ENCODE measurements at regions not wholly inside any gene's neighbourhood (a gene's known extent, or its start where the extent isn't known, plus 50 kb on each side); places are given as distances from the start of the nearest gene placed in this dataset.

DNA sequence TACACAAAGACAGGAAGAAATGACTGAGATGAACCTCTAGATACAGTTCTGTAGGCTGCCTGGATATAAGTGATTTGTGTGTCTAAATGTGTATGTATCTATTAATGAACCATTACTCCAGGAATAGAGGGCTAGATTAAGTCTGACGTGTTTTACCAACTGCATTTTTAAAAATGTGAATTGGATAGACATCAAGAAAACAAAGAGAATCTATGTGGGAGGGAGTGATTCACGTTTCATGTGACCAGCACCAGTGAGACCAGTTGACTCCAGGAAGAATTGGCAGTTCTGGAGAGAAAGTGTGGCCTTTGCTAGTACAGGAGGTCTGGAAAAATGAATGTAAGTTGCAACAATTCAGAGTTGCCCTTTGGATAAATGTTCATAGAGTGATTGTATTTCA is 53.4 kb upstream of the RGS21 start:
- H3K36me3 Mint-ChIP-seq, result no peaks in the 10 kb centered on the region
- CTCF ChIA-PET, result no interaction called here
- H3K27me3 Mint-ChIP-seq, result no peaks in the 10 kb centered on the region
- ATAC-seq (replicated peaks in 1 of 4) (no peak), DNase-seq (no peak)
- no peak overlapping the region for H3K4me3 Mint-ChIP-seq
- Histone ChIP-seq H3K4me1 (ENCODE audit: control insufficient read depth in 1 of 2, extremely low read depth in 1 of 2, insufficient read depth in 2 of 2, low read length in 2 of 2) (no peaks in the 10 kb centered on the region), H3K4me3 (ENCODE audit: control insufficient read depth in 1 of 2, extremely low read depth in 1 of 2, low read length in 1 of 2) (no peak overlapping the region), H3K9me3 (no peaks in the 10 kb centered on the region), H3K27me3 (replicated peaks in 1 of 2; ENCODE audit: control insufficient read depth in 2 of 2, extremely low read depth in 1 of 2, insufficient read depth in 2 of 2, low read length in 1 of 2) (no peaks in the 10 kb centered on the region), H3K36me3 (ENCODE audit: control insufficient read depth in 2 of 2, extremely low read depth in 1 of 2, insufficient read depth in 1 of 2, low read length in 1 of 2) (no peaks in the 10 kb centered on the region), H3K27ac (ENCODE audit: low read length) (no peak overlapping the region)
- H3K9me3 Mint-ChIP-seq, result no peaks in the 10 kb centered on the region
- no peak overlapping the region for H3K27ac Mint-ChIP-seq
- POLR2A ChIA-PET, result no interaction called here
- H3K4me1 Mint-ChIP-seq, result no peaks in the 10 kb centered on the region
- 17% methylated on average over 1 of the region's 2 CpGs for WGBS (ENCODE audit: insufficient coverage)

DNA sequence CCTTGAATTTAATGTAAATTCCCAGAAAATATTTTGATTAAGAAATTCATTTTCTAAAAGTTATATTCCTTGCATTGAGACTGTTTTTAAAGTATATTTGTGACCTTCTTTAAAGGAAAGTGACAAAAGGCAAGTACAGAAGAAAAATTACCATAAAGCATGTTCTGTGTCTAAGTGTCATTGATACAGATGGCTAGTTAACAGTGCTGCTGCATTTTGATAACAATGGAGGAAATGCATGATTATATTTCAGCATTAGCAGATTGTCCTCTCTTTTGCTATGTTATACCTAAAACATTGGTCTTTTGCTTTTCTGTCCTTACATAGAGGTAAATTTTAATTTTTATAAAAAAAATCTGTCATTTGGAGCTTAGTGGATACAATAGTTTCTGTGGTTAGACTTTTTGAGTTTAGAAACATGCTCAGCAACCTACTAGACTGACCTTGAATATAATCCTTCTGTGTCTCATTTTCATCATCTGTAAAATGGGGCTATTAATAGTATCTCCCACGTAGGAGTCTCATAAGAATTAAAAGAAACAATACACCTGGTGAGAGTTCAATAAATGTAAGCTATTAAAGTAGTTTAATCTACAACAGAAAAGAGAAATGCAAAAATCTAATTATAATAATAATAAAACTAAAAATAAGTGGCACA is 51.1 kb upstream of the RGS21 start:
- ATAC-seq (replicated peaks in 1 of 4), result no peak
- H3K27ac Mint-ChIP-seq, result no peak overlapping the region
- ChIA-PET CTCF (no interaction called here), POLR2A (no interaction called here)
- no peaks in the 10 kb centered on the region for H3K27me3 ChIP-seq (replicated peaks in 1 of 2; ENCODE audit: control insufficient read depth in 2 of 2, extremely low read depth in 1 of 2, insufficient read depth in 2 of 2, low read length in 1 of 2)
- no peaks in the 10 kb centered on the region for H3K36me3 ChIP-seq (ENCODE audit: control insufficient read depth in 2 of 2, extremely low read depth in 1 of 2, insufficient read depth in 1 of 2, low read length in 1 of 2)
- H3K9me3 ChIP-seq, result no peaks in the 10 kb centered on the region
- no peak for DNase-seq
- no CpG with 5 or more reads among the region's 1 CpG for WGBS (ENCODE audit: insufficient coverage)
- no peaks in the 10 kb centered on the region for H3K4me1 Mint-ChIP-seq
- no peaks in the 10 kb centered on the region for H3K36me3 Mint-ChIP-seq
- H3K4me3 ChIP-seq (ENCODE audit: control insufficient read depth in 1 of 2, extremely low read depth in 1 of 2, low read length in 1 of 2), result no peak overlapping the region
- no peak overlapping the region for H3K4me3 Mint-ChIP-seq
- H3K9me3 Mint-ChIP-seq, result no peaks in the 10 kb centered on the region
- H3K27me3 Mint-ChIP-seq, result no peaks in the 10 kb centered on the region
- H3K27ac ChIP-seq (ENCODE audit: low read length), result no peak overlapping the region
- H3K4me1 ChIP-seq (ENCODE audit: control insufficient read depth in 1 of 2, extremely low read depth in 1 of 2, insufficient read depth in 2 of 2, low read length in 2 of 2), result no peaks in the 10 kb centered on the region

DNA sequence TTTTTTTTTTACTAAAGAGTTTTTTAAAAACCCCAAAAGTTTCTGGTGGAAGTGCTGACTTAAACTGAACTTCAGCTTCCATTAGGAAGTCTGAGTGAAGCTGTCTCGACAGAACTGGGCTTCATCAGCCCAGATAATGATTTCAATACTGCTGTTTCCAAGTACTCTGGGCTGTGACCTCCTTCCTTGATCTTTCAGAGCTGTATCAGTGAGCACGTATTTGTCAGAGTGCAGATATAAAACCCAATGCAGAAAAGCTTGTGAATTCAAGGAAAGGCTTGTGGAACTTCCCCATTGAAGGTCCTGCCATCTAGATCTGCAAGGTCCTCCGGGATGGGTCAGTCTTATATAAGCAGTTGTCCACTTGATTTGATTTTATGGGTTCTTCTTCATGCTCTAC is 50.1 kb upstream of the RGS21 start:
- Histone ChIP-seq H3K27me3 (replicated peaks in 1 of 2; ENCODE audit: control insufficient read depth in 2 of 2, extremely low read depth in 1 of 2, insufficient read depth in 2 of 2, low read length in 1 of 2) (no peaks in the 10 kb centered on the region), H3K36me3 (ENCODE audit: control insufficient read depth in 2 of 2, extremely low read depth in 1 of 2, insufficient read depth in 1 of 2, low read length in 1 of 2) (no peaks in the 10 kb centered on the region), H3K4me3 (ENCODE audit: control insufficient read depth in 1 of 2, extremely low read depth in 1 of 2, low read length in 1 of 2) (no peak overlapping the region), H3K4me1 (ENCODE audit: control insufficient read depth in 1 of 2, extremely low read depth in 1 of 2, insufficient read depth in 2 of 2, low read length in 2 of 2) (no peaks in the 10 kb centered on the region), H3K27ac (ENCODE audit: low read length) (no peak overlapping the region), H3K9me3 (no peaks in the 10 kb centered on the region)
- H3K27me3 Mint-ChIP-seq, result no peaks in the 10 kb centered on the region
- DNase-seq, result no peak
- H3K36me3 Mint-ChIP-seq, result no peaks in the 10 kb centered on the region
- H3K9me3 Mint-ChIP-seq, result no peaks in the 10 kb centered on the region
- no peak overlapping the region for H3K27ac Mint-ChIP-seq
- no peak overlapping the region for H3K4me3 Mint-ChIP-seq
- ATAC-seq (replicated peaks in 1 of 4), result no peak
- H3K4me1 Mint-ChIP-seq, result no peaks in the 10 kb centered on the region
- ChIA-PET CTCF (no interaction called here), POLR2A (no interaction called here)
- 53% methylated on average over 2 of the region's 3 CpGs for WGBS (ENCODE audit: insufficient coverage)

Data from T-cell (primary cell).